ENCODE measurements at regions not wholly inside any gene's neighbourhood (a gene's known extent, or its start where the extent isn't known, plus 50 kb on each side); places are given as distances from the start of the nearest gene placed in this dataset.
"Not testable (repeated sequence)": the region's sequence is repeated elsewhere in the genome, so short reads cannot be mapped to it uniquely, and the experiment has no call there.

- DNase-seq, result no peak
Measured at GRCh38 chr4:129747756-129748155, 651.8 kb downstream of the C4orf33 start.

GRCh38 chr4:129748991-129749390, 653.0 kb downstream of the C4orf33 start:
- no peak for DNase-seq

- no peak for DNase-seq
Measured at GRCh38 chr4:129751646-129752045, 655.7 kb downstream of the C4orf33 start.

GRCh38 chr4:129783596-129783995, 687.6 kb downstream of the C4orf33 start:
- DNase-seq, result no peak

GRCh38 chr4:129788486-129788885, 692.5 kb downstream of the C4orf33 start:
- DNase-seq, result no peak

GRCh38 chr4:129804461-129804981, 708.6 kb downstream of the C4orf33 start:
- no peak for DNase-seq

GRCh38 chr4:129806986-129807385, 711.0 kb downstream of the C4orf33 start:
- no peak for DNase-seq

GRCh38 chr4:129808242-129808641, 712.3 kb downstream of the C4orf33 start:
- no peak for DNase-seq

- DNase-seq, result no peak
Measured at GRCh38 chr4:129821073-129821472, 725.1 kb downstream of the C4orf33 start.

GRCh38 chr4:129821963-129822362, 726.0 kb downstream of the C4orf33 start:
- no peak for DNase-seq

GRCh38 chr4:129822701-129823100, 726.7 kb downstream of the C4orf33 start:
- no peak for DNase-seq

- DNase-seq, result no peak
Measured at GRCh38 chr4:129823105-129823504, 727.2 kb downstream of the C4orf33 start.

- no peak for DNase-seq
Measured at GRCh38 chr4:129829373-129829772, 733.4 kb downstream of the C4orf33 start.

- no peak for DNase-seq
Measured at GRCh38 chr4:129839687-129840086, 743.7 kb downstream of the C4orf33 start.

- no peak for DNase-seq
Measured at GRCh38 chr4:129842096-129842495, 746.1 kb downstream of the C4orf33 start.

GRCh38 chr4:129852434-129852833, 756.5 kb downstream of the C4orf33 start:
- DNase-seq, result no peak

- DNase-seq, result not testable (repeated sequence)
Measured at GRCh38 chr4:129853685-129854467, 757.9 kb downstream of the C4orf33 start.

- no peak for DNase-seq
Measured at GRCh38 chr4:129862461-129862860, 766.5 kb downstream of the C4orf33 start.

GRCh38 chr4:129863206-129863605, 767.3 kb downstream of the C4orf33 start:
- no peak for DNase-seq

GRCh38 chr4:129883996-129884395, 788.0 kb downstream of the C4orf33 start:
- DNase-seq, result no peak

- DNase-seq, result no peak
Measured at GRCh38 chr4:129897111-129897510, 801.2 kb downstream of the C4orf33 start.

GRCh38 chr4:129899849-129900248, 803.9 kb downstream of the C4orf33 start:
- DNase-seq, result no peak

- no peak for DNase-seq
Measured at GRCh38 chr4:129900430-129900953, 804.5 kb downstream of the C4orf33 start.

- DNase-seq, result no peak
Measured at GRCh38 chr4:129901205-129901604, 805.3 kb downstream of the C4orf33 start.

- no peak for DNase-seq
Measured at GRCh38 chr4:129903861-129904260, 807.9 kb downstream of the C4orf33 start.

Data from activated T-cell treated with anti-CD3 and anti-CD28 coated beads, Interleukin-2, amount 50 U/mL, for 48 hours (primary cell).